Caco-2 (cell line): ENCODE measurements at regions not wholly inside any gene's neighbourhood (a gene's known extent, or its start where the extent isn't known, plus 50 kb on each side); places are given as distances from the start of the nearest gene placed in this dataset.

Experiments
- BruUV-seq: library from RNA; stranded (reverse); fragments of 400-500 nt; replicated peaks from 2 replicates; lab custom pipeline; 2021; lab: Mats Ljungman, UMichigan
- CTCF ChIA-PET: fragments of 300-600 bp; sonication (Branson Sonifier 250); formaldehyde crosslinking; loops from one replicate; lab custom pipeline; 2022; ENCODE audit warnings: antibody characterized with exemption; lab: Charles Lee
- POLR2A ChIA-PET: fragments of 300-600 bp; sonication (Branson Sonifier 250); formaldehyde crosslinking; loops from one replicate; lab custom pipeline; 2022; ENCODE audit warnings: antibody characterized with exemption; lab: Charles Lee
- DNase-seq, 2 experiments: peaks; one replicate each; pipeline versions ENCODE4 v3.0.0 to v3.0.0-alpha.2; 2020 to 2022
- H3K27me3 ChIP-seq: replicated peaks from 2 replicates; pipeline ENCODE4 v1.6.0; 2011; ENCODE audit warnings: low read length; ENCODE audit not compliant: control insufficient read depth, insufficient read depth
- H3K36me3 ChIP-seq: 2 replicates; pipeline ENCODE4 v1.5.1; 2011; ENCODE audit warnings: low read length; ENCODE audit not compliant: control insufficient read depth, insufficient read depth
- H3K4me1 ChIP-seq: fragments of 250-450 bp; sonication (Bioruptor Pico); 2 replicates; pipeline ENCODE4 v1.5.1; 2020; ENCODE audit warnings: mild to moderate bottlenecking
- H3K4me3 ChIP-seq: 2 replicates; pipeline ENCODE4 v1.5.1; 2011; ENCODE audit warnings: low read depth, mild to moderate bottlenecking, control low read depth, low read length
- H3K9me3 ChIP-seq: fragments of 250-450 bp; sonication (Bioruptor Pico); 2 replicates; pipeline ENCODE4 v1.5.1; 2020; ENCODE audit warnings: mild to moderate bottlenecking, moderate library complexity
- H3K27ac Mint-ChIP-seq: one replicate; pipeline ENCODE4 v1.8.0; 2022; ENCODE audit warnings: mixed read lengths; ENCODE audit not compliant: unreplicated experiment
- H3K27me3 Mint-ChIP-seq: one replicate; pipeline ENCODE4 v1.8.0; 2022; ENCODE audit warnings: mixed read lengths; ENCODE audit not compliant: insufficient read depth, unreplicated experiment
- H3K36me3 Mint-ChIP-seq: one replicate; pipeline ENCODE4 v1.8.0; 2022; ENCODE audit warnings: mild to moderate bottlenecking, mixed read lengths; ENCODE audit not compliant: insufficient read depth, unreplicated experiment
- H3K4me1 Mint-ChIP-seq: one replicate; pipeline ENCODE4 v1.8.0; 2022; ENCODE audit warnings: low read depth, mixed read lengths; ENCODE audit not compliant: unreplicated experiment
- H3K4me3 Mint-ChIP-seq: one replicate; pipeline ENCODE4 v1.8.0; 2022; ENCODE audit warnings: mild to moderate bottlenecking, moderate library complexity, mixed read lengths; ENCODE audit not compliant: unreplicated experiment
- H3K9me3 Mint-ChIP-seq: one replicate; pipeline ENCODE4 v1.8.0; 2022; ENCODE audit warnings: mixed read lengths; ENCODE audit not compliant: unreplicated experiment
- CTCF ChIP-seq, 2 experiments: fragments of 200-600 bp in 1 of 2; IDR thresholded peaks; 1 replicate in 1 of 2; 2 replicates in 1 of 2; pipeline versions ENCODE4 v1.5.1 to v1.8.0; 2011 to 2022; ENCODE audit warnings: antibody characterized with exemption in 1 of 2, control low read depth in 1 of 2, inconsistent platforms in 1 of 2, low read depth in 1 of 2, low read length in 1 of 2, mild to moderate bottlenecking in 1 of 2, moderate library complexity in 1 of 2; ENCODE audit not compliant: insufficient read depth in 1 of 2, severe bottlenecking in 1 of 2, unreplicated experiment in 1 of 2
- intact Hi-C: fragments of 100-400 bp; cut with micrococcal nuclease; formaldehyde crosslinking; loops from one replicate; pipeline ENCODE4 v1.10.0; 2022; ENCODE audit not compliant: unreplicated experiment

DNA sequence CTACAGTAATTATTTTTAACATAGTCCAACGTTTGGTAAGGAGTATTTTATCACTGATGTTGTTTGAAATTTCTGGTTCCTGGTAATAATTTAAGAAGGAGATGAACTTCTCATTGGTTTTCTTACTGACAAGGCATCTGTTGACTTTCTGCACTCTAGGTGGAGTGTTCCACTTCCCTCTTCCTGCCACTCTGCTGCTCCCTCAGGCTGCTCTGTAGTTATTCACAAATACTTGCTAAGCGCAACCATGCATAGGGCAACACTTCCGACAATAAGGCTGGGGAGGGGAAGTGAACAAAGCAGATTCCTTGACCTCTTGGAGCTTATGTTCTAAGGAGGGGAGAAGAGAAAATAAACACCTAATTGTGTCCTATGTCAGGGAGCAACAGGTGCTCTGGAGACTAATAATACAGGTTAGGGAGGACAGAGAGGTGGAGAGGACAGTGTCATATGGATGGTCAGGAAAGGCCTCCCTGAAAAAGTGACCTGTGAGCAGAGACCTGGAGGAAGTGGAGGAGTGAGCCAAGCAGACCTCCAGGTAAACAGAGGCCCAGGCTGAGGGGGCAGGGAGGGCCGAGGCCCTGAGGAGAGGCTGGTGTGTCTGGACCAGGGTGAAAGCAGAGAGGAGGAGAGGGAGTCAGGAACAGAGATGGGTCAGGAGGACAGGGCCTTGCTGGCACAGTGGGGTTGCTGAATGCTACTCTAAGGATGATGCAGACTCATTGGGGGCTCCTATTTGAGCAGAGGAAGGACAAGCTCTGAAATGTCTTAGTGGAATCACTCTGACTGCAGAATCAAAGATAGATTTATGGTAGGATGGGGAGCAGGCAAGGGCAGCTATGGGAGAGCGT is 134.8 kb upstream of the SLC24A3 start:
- Histone ChIP-seq H3K4me1 (no peaks in the 10 kb centered on the region), H3K9me3 (no peaks in the 10 kb centered on the region), H3K27me3 (no peaks in the 10 kb centered on the region), H3K4me3 (no peak overlapping the region), H3K36me3 (no peaks in the 10 kb centered on the region)
- H3K27ac Mint-ChIP-seq, result no peak overlapping the region
- intact Hi-C loops, result no loop called here
- no peaks in the 10 kb centered on the region for H3K4me1 Mint-ChIP-seq
- peaks cover 11% of the 10 kb centered on the region for H3K27me3 Mint-ChIP-seq
- ChIA-PET POLR2A (no interaction called here), CTCF (no interaction called here)
- no peak for DNase-seq
- no peaks in the 10 kb centered on the region for H3K9me3 Mint-ChIP-seq
- H3K4me3 Mint-ChIP-seq, result no peak overlapping the region
- H3K36me3 Mint-ChIP-seq, result no peaks in the 10 kb centered on the region
- no peak for TF ChIP-seq CTCF (IDR thresholded peaks at IDR 0.05; ENCODE audit: insufficient read depth in 1 of 2, low read depth in 1 of 2, low read length in 1 of 2, severe bottlenecking in 1 of 2, unreplicated experiment in 1 of 2)
- no TSS peak for BruUV-seq

DNA sequence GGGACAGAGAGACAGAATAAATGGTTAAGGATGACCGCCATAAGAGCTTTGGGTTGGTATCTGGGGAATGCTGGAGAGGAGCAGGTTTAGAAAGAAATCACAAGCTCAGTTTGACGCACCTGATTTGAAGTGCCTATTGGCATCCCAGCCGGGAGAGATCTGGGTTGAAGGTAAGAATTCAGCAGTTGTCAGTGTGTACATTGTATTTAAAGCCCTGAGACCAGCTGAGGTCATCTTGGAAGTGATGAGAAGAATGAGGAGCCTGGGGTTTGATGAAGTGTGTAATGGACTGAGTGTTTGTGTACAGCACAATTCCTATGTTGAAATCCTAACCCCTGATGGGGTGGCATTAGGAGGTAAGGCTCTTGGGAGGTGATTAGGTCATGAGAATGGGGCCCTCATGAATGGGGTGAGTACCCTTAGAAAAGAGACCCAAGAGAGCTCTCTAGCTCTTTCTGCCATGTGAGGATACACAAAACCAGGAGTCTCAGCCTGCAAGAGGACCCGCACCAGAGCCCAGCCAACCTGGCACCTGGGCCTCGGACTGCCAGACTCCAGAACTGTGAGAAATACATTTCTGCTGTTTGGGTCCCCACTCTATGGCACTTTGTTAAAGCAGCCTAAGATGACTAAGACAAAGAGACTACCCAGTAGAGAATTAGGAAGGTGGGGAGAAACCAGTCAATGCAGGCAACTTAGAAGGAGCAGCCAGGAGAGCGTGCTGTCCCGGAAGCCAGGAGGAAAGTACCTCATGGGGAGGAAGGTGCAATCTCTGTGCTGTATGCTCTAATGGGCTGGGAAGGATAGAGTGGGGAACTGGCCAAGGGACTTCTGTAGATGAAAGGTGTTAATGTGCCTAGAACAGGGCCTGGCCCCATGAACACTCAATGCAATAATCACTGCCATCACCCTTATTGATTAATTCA is 133.7 kb upstream of the SLC24A3 start:
- Histone ChIP-seq H3K27me3 (no peaks in the 10 kb centered on the region; the same call in 1 of the 2 replicates), H3K4me3 (no peak overlapping the region), H3K36me3 (no peaks in the 10 kb centered on the region), H3K9me3 (no peaks in the 10 kb centered on the region), H3K4me1 (no peaks in the 10 kb centered on the region)
- Mint-ChIP-seq H3K36me3 (no peaks in the 10 kb centered on the region), H3K9me3 (no peaks in the 10 kb centered on the region), H3K4me1 (no peaks in the 10 kb centered on the region), H3K27ac (no peak overlapping the region), H3K4me3 (no peak overlapping the region), H3K27me3 (peaks cover 12% of the 10 kb centered on the region)
- no peak for TF ChIP-seq CTCF (IDR thresholded peaks at IDR 0.05; ENCODE audit: insufficient read depth in 1 of 2, low read depth in 1 of 2, low read length in 1 of 2, severe bottlenecking in 1 of 2, unreplicated experiment in 1 of 2)
- BruUV-seq, result no TSS peak
- intact Hi-C loops, result no loop called here
- no peak for DNase-seq
- ChIA-PET POLR2A (no interaction called here), CTCF (no interaction called here)

- H3K36me3 Mint-ChIP-seq, result no peaks in the 10 kb centered on the region
- H3K9me3 ChIP-seq, result no peaks in the 10 kb centered on the region
- no peaks in the 10 kb centered on the region for H3K36me3 ChIP-seq
- no peak for DNase-seq
- CTCF ChIA-PET, result no interaction called here
- H3K4me1 Mint-ChIP-seq, result no peaks in the 10 kb centered on the region
- H3K4me1 ChIP-seq, result no peaks in the 10 kb centered on the region
- H3K4me3 ChIP-seq, result no peak overlapping the region
- H3K27me3 Mint-ChIP-seq, result peaks cover 12% of the 10 kb centered on the region
- H3K27me3 ChIP-seq, result no peaks in the 10 kb centered on the region; the same call in 1 of the 2 replicates
- no peak overlapping the region for H3K4me3 Mint-ChIP-seq
- intact Hi-C loops, result no loop called here
- no peaks in the 10 kb centered on the region for H3K9me3 Mint-ChIP-seq
- POLR2A ChIA-PET, result no interaction called here
- no peak overlapping the region for H3K27ac Mint-ChIP-seq
- BruUV-seq, result no TSS peak
- TF ChIP-seq CTCF (IDR thresholded peaks at IDR 0.05; ENCODE audit: insufficient read depth in 1 of 2, low read depth in 1 of 2, low read length in 1 of 2, severe bottlenecking in 1 of 2, unreplicated experiment in 1 of 2), result no peak
These were observed 132.7 kb upstream of the SLC24A3 start for GRCh38 chr20:19079536-19080299.
